NCI-H69 (cell line): ENCODE measurements at regions not wholly inside any gene's neighbourhood (a gene's known extent, or its start where the extent isn't known, plus 50 kb on each side); places are given as distances from the start of the nearest gene placed in this dataset.
"Not testable (repeated sequence)": the region's sequence is repeated elsewhere in the genome, so short reads cannot be mapped to it uniquely, and the experiment has no call there.

Source experiments
- DNase-seq: peaks from one replicate; lab custom pipeline; 2025; lab: John Stamatoyannopoulos, UW

- no peak for DNase-seq
Observed at GRCh38 chr13:67557118-67557517, 327.0 kb upstream of the PCDH9 start.

GRCh38 chr13:67554746-67555452 is 324.8 kb upstream of the PCDH9 start:
- DNase-seq: no peak

- DNase-seq: no peak
Observed at GRCh38 chr13:67554286-67554685, 324.1 kb upstream of the PCDH9 start.

- DNase-seq: no peak
Observed at GRCh38 chr13:67549331-67549730, 319.2 kb upstream of the PCDH9 start.

- DNase-seq: no peak
Observed at GRCh38 chr13:67538906-67539305, 308.8 kb upstream of the PCDH9 start.

- DNase-seq: no peak
Observed at GRCh38 chr13:67520886-67521285, 290.8 kb upstream of the PCDH9 start.

- DNase-seq: no peak
Observed at GRCh38 chr13:67519356-67519755, 289.2 kb upstream of the PCDH9 start.

- peak; percentile 92 for DNase-seq
Observed at GRCh38 chr13:67518785-67519184, 288.6 kb upstream of the PCDH9 start.

- peak; percentile 93 for DNase-seq
Observed at GRCh38 chr13:67515895-67516294, 285.8 kb upstream of the PCDH9 start.

GRCh38 chr13:67509018-67509417 is 278.9 kb upstream of the PCDH9 start:
- no peak for DNase-seq

GRCh38 chr13:67508275-67508674 is 278.1 kb upstream of the PCDH9 start:
- not testable (repeated sequence) for DNase-seq

- no peak for DNase-seq
Observed at GRCh38 chr13:67506407-67506806, 276.3 kb upstream of the PCDH9 start.

- peak; percentile 49 for DNase-seq
Observed at GRCh38 chr13:67505376-67505775, 275.2 kb upstream of the PCDH9 start.

GRCh38 chr13:67498948-67499347 is 268.8 kb upstream of the PCDH9 start:
- DNase-seq: no peak

- DNase-seq: no peak
Observed at GRCh38 chr13:67493835-67494234, 263.7 kb upstream of the PCDH9 start.

GRCh38 chr13:67489016-67489415 is 258.9 kb upstream of the PCDH9 start:
- DNase-seq: peak; percentile 65

GRCh38 chr13:67481445-67481844 is 251.3 kb upstream of the PCDH9 start:
- DNase-seq: no peak

- DNase-seq: no peak
Observed at GRCh38 chr13:67474115-67474514, 244.0 kb upstream of the PCDH9 start.

GRCh38 chr13:67469623-67470022 is 239.5 kb upstream of the PCDH9 start:
- DNase-seq: no peak

- DNase-seq: no peak
Observed at GRCh38 chr13:67466569-67466968, 236.4 kb upstream of the PCDH9 start.

GRCh38 chr13:67464154-67464553 is 234.0 kb upstream of the PCDH9 start:
- DNase-seq: no peak

GRCh38 chr13:67462098-67462497 is 232.0 kb upstream of the PCDH9 start:
- no peak for DNase-seq

GRCh38 chr13:67452526-67452925 is 222.4 kb upstream of the PCDH9 start:
- peak; percentile 12 for DNase-seq

GRCh38 chr13:67445436-67445835 is 215.3 kb upstream of the PCDH9 start:
- DNase-seq: no peak
